Fibroblast of lung (primary cell): ENCODE measurements at regions not wholly inside any gene's neighbourhood (a gene's known extent, or its start where the extent isn't known, plus 50 kb on each side); places are given as distances from the start of the nearest gene placed in this dataset.

ENCODE experiments used
- EZH2 ChIP-seq: IDR thresholded peaks from 2 replicates; pipeline ENCODE4 v1.5.1; 2012; ENCODE audit warnings: low read length, control low read depth, mild to moderate bottlenecking; ENCODE audit errors: missing control alignments
- TF ChIP-seq, protein P1 (sequence below), 2 donors: IDR thresholded peaks in 1 of 2; conservative IDR thresholded peaks in 1 of 2; 1 replicate in 1 of 2; 2 replicates in 1 of 2; pipeline ENCODE4 v1.5.1; 2011 to 2012; ENCODE audit warnings: low read length in 2 of 2, control low read depth in 1 of 2, inconsistent platforms in 1 of 2, low read depth in 1 of 2, mild to moderate bottlenecking in 1 of 2

- TF ChIP-seq, protein P1, sequence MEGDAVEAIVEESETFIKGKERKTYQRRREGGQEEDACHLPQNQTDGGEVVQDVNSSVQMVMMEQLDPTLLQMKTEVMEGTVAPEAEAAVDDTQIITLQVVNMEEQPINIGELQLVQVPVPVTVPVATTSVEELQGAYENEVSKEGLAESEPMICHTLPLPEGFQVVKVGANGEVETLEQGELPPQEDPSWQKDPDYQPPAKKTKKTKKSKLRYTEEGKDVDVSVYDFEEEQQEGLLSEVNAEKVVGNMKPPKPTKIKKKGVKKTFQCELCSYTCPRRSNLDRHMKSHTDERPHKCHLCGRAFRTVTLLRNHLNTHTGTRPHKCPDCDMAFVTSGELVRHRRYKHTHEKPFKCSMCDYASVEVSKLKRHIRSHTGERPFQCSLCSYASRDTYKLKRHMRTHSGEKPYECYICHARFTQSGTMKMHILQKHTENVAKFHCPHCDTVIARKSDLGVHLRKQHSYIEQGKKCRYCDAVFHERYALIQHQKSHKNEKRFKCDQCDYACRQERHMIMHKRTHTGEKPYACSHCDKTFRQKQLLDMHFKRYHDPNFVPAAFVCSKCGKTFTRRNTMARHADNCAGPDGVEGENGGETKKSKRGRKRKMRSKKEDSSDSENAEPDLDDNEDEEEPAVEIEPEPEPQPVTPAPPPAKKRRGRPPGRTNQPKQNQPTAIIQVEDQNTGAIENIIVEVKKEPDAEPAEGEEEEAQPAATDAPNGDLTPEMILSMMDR (conservative IDR thresholded peaks at IDR 0.05 in 1 of 2, IDR thresholded peaks at IDR 0.05 in 1 of 2; ENCODE audit: low read depth in 1 of 2, low read length in 2 of 2): no peak
- no peak for TF ChIP-seq EZH2
These were observed 652.5 kb downstream of the AMY1C start for GRCh38 chr1:104402178-104402577.
